ENCODE measurements at regions not wholly inside any gene's neighbourhood (a gene's known extent, or its start where the extent isn't known, plus 50 kb on each side); places are given as distances from the start of the nearest gene placed in this dataset.

GRCh38 chr5:4547547-4547946 lies 592.6 kb upstream of the ADAMTS16 start:
- no peak for TF ChIP-seq CTCF (IDR thresholded peaks at IDR 0.05; ENCODE audit: borderline replicate concordance, extremely low read depth, insufficient read depth)
- no peak for DNase-seq

GRCh38 chr5:4548341-4548740 lies 591.8 kb upstream of the ADAMTS16 start:
- Histone ChIP-seq H3K36me3 (ENCODE audit: control insufficient read depth in 2 of 3, insufficient read depth in 3 of 3, low read length in 3 of 3) (no peaks in the 10 kb centered on the region), H3K9me3 (ENCODE audit: control insufficient read depth in 2 of 3, insufficient read depth in 1 of 3, low read length in 3 of 3) (no peaks in the 10 kb centered on the region), H3K4me3 (ENCODE audit: low read length in 3 of 3) (no peak overlapping the region), H3K9ac (ENCODE audit: low read length in 3 of 3) (no peak overlapping the region), H3K27me3 (ENCODE audit: control insufficient read depth, insufficient read depth, low read length) (no peaks in the 10 kb centered on the region), H3K27ac (ENCODE audit: low read depth in 2 of 2, low read length in 2 of 2) (no peak overlapping the region), H3K4me1 (ENCODE audit: control insufficient read depth in 2 of 3, insufficient read depth in 2 of 3, low read depth in 1 of 3, low read length in 3 of 3) (no peaks in the 10 kb centered on the region)
- DNase-seq: no peak
- intact Hi-C loops (cut with DNase I): no loop called here
- FAIRE-seq: no peak
- TF ChIP-seq CTCF (IDR thresholded peaks at IDR 0.05; ENCODE audit: borderline replicate concordance, extremely low read depth, insufficient read depth): no peak

More at GRCh38 chr5:4547547-4547946, 592.6 kb upstream of the ADAMTS16 start:
- intact Hi-C loops (cut with DNase I): no loop called here
- H3K4me1 ChIP-seq (ENCODE audit: control insufficient read depth in 2 of 3, insufficient read depth in 2 of 3, low read depth in 1 of 3, low read length in 3 of 3): no peaks in the 10 kb centered on the region
- no peak overlapping the region for H3K9ac ChIP-seq (ENCODE audit: low read length in 3 of 3)
- H3K27ac ChIP-seq (ENCODE audit: low read depth in 2 of 2, low read length in 2 of 2): no peak overlapping the region
- no peak for FAIRE-seq
- no peaks in the 10 kb centered on the region for H3K27me3 ChIP-seq (ENCODE audit: control insufficient read depth, insufficient read depth, low read length)
- no peaks in the 10 kb centered on the region for H3K36me3 ChIP-seq (ENCODE audit: control insufficient read depth in 2 of 3, insufficient read depth in 3 of 3, low read length in 3 of 3)
- no peaks in the 10 kb centered on the region for H3K9me3 ChIP-seq (ENCODE audit: control insufficient read depth in 2 of 3, insufficient read depth in 1 of 3, low read length in 3 of 3)
- no peak overlapping the region for H3K4me3 ChIP-seq (ENCODE audit: low read length in 3 of 3)

GRCh38 chr5:4549351-4549750 lies 590.8 kb upstream of the ADAMTS16 start:
- FAIRE-seq (no peak), DNase-seq (no peak)
- intact Hi-C loops (cut with DNase I): no loop called here
- no peaks in the 10 kb centered on the region for H3K36me3 ChIP-seq (ENCODE audit: control insufficient read depth in 2 of 3, insufficient read depth in 3 of 3, low read length in 3 of 3)
- H3K9ac ChIP-seq (ENCODE audit: low read length in 3 of 3): no peak overlapping the region
- H3K27me3 ChIP-seq (ENCODE audit: control insufficient read depth, insufficient read depth, low read length): no peaks in the 10 kb centered on the region
- no peak overlapping the region for H3K4me3 ChIP-seq (ENCODE audit: low read length in 3 of 3)
- no peak for TF ChIP-seq CTCF (IDR thresholded peaks at IDR 0.05; ENCODE audit: borderline replicate concordance, extremely low read depth, insufficient read depth)
- no peaks in the 10 kb centered on the region for H3K9me3 ChIP-seq (ENCODE audit: control insufficient read depth in 2 of 3, insufficient read depth in 1 of 3, low read length in 3 of 3)
- H3K27ac ChIP-seq (ENCODE audit: low read depth in 2 of 2, low read length in 2 of 2): no peak overlapping the region
- H3K4me1 ChIP-seq (ENCODE audit: control insufficient read depth in 2 of 3, insufficient read depth in 2 of 3, low read depth in 1 of 3, low read length in 3 of 3): no peaks in the 10 kb centered on the region

GRCh38 chr5:4551034-4551433 lies 589.1 kb upstream of the ADAMTS16 start:
- Histone ChIP-seq H3K9ac (ENCODE audit: low read length in 3 of 3) (no peak overlapping the region), H3K27me3 (ENCODE audit: control insufficient read depth, insufficient read depth, low read length) (no peaks in the 10 kb centered on the region), H3K4me3 (ENCODE audit: low read length in 3 of 3) (no peak overlapping the region), H3K27ac (ENCODE audit: low read depth in 2 of 2, low read length in 2 of 2) (no peak overlapping the region), H3K4me1 (ENCODE audit: control insufficient read depth in 2 of 3, insufficient read depth in 2 of 3, low read depth in 1 of 3, low read length in 3 of 3) (no peaks in the 10 kb centered on the region), H3K36me3 (ENCODE audit: control insufficient read depth in 2 of 3, insufficient read depth in 3 of 3, low read length in 3 of 3) (no peaks in the 10 kb centered on the region), H3K9me3 (ENCODE audit: control insufficient read depth in 2 of 3, insufficient read depth in 1 of 3, low read length in 3 of 3) (no peaks in the 10 kb centered on the region)
- FAIRE-seq: no peak
- intact Hi-C loops (cut with DNase I): no loop called here
- no peak for DNase-seq
- no peak for TF ChIP-seq CTCF (IDR thresholded peaks at IDR 0.05; ENCODE audit: borderline replicate concordance, extremely low read depth, insufficient read depth)

Measured in kidney (tissue), 13 donors.